Endodermal cell (in vitro differentiated cells): ENCODE measurements at regions not wholly inside any gene's neighbourhood (a gene's known extent, or its start where the extent isn't known, plus 50 kb on each side); places are given as distances from the start of the nearest gene placed in this dataset.

ENCODE experiments used
- DNase-seq: peaks from one replicate; pipeline ENCODE4 v3.0.0-alpha.2; 2017
- H3K27ac ChIP-seq: 2 replicates; pipeline ENCODE4 v1.5.1; 2013; ENCODE audit warnings: mild to moderate bottlenecking, low read depth, low read length, moderate library complexity
- H3K27me3 ChIP-seq: 2 replicates; pipeline ENCODE4 v1.6.1; 2013; ENCODE audit warnings: mild to moderate bottlenecking, low read length, moderate library complexity; ENCODE audit not compliant: insufficient read depth, control insufficient read depth, poor library complexity, severe bottlenecking
- H3K36me3 ChIP-seq: 2 replicates; pipeline ENCODE4 v1.7.0; 2013; ENCODE audit warnings: mild to moderate bottlenecking, low read length, moderate library complexity; ENCODE audit not compliant: control insufficient read depth, insufficient read depth
- H3K4me1 ChIP-seq: one replicate; pipeline ENCODE4 v1.7.0; 2013; ENCODE audit warnings: low read length; ENCODE audit not compliant: control insufficient read depth, insufficient read depth
- H3K4me3 ChIP-seq: 2 replicates; pipeline ENCODE4 v1.5.1; 2013; ENCODE audit warnings: mild to moderate bottlenecking, low read length, moderate library complexity
- H3K9ac ChIP-seq: 2 replicates; pipeline ENCODE4 v1.6.1; 2013; ENCODE audit warnings: mild to moderate bottlenecking, low read length, moderate library complexity; ENCODE audit not compliant: poor library complexity, severe bottlenecking; ENCODE audit errors: extremely low read depth
- H3K9me3 ChIP-seq: 2 replicates; pipeline ENCODE4 v1.6.1; 2013; ENCODE audit warnings: mild to moderate bottlenecking, low read length, moderate library complexity; ENCODE audit not compliant: control insufficient read depth
- H3K27ac Mint-ChIP-seq: 2 replicates; pipeline ENCODE4 v1.8.0; 2020; ENCODE audit warnings: mixed read lengths
- H3K27me3 Mint-ChIP-seq: 2 replicates; pipeline ENCODE4 v1.8.0; 2021; ENCODE audit warnings: mild to moderate bottlenecking, mixed read lengths; ENCODE audit not compliant: insufficient read depth
- H3K36me3 Mint-ChIP-seq: 2 replicates; pipeline ENCODE4 v1.8.0; 2020; ENCODE audit warnings: low read depth, mixed read lengths
- H3K4me1 Mint-ChIP-seq: 2 replicates; pipeline ENCODE4 v1.8.0; 2020; ENCODE audit warnings: mixed read lengths
- H3K4me3 Mint-ChIP-seq: 2 replicates; pipeline ENCODE4 v1.8.0; 2020; ENCODE audit warnings: mild to moderate bottlenecking, moderate library complexity, mixed read lengths
- H3K9me3 Mint-ChIP-seq: 2 replicates; pipeline ENCODE4 v1.8.0; 2020; ENCODE audit warnings: mild to moderate bottlenecking, mixed read lengths
- WGBS, 2 experiments: methylation state at CpG; one replicate each; pipeline versions ENCODE4 v1.1.5 to v1.1.7; 2013; ENCODE audit warnings: missing lambda C conversion rate in 2 of 2, mixed read lengths in 1 of 2; ENCODE audit not compliant: insufficient coverage in 1 of 2, insufficient read length in 1 of 2; 5-methylcytosine and 5-hydroxymethylcytosine counted together
- TF ChIP-seq, protein P1 (sequence below): fragments of 200-600 bp; sonication (generic); conservative IDR thresholded peaks from 2 replicates; pipeline ENCODE4 v1.5.0; 2021; ENCODE audit warnings: antibody characterized with exemption, mild to moderate bottlenecking

DNA sequence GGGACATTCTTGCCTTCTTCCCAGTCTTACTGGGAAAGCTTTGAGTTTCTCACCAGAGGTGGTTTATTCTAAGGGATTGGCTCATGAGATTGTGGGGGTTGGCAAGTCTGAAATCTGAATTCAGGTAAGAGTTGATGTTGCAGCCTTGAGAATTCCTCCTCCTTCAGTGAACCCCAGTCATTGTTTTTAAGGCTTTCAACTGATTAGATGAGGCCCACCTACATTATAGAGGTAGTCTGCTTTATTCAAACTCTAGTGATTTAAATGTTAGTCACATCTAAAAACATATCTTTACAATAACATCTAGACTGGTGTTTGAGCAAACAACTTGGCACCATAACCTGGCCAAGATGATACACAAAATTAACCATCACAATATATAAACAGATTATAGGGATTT is 156.5 kb upstream of the MED14 start:
- no peak for DNase-seq
- no peaks in the 10 kb centered on the region for H3K9me3 ChIP-seq
- H3K27me3 ChIP-seq: no peaks in the 10 kb centered on the region
- no peak overlapping the region for H3K9ac ChIP-seq
- no peak overlapping the region for H3K4me3 ChIP-seq
- H3K27me3 Mint-ChIP-seq: no peaks in the 10 kb centered on the region
- peaks cover 30% of the 10 kb centered on the region for H3K9me3 Mint-ChIP-seq
- no peak overlapping the region for H3K4me3 Mint-ChIP-seq
- no peaks in the 10 kb centered on the region for H3K36me3 ChIP-seq
- H3K36me3 Mint-ChIP-seq: no peaks in the 10 kb centered on the region
- no peaks in the 10 kb centered on the region for H3K4me1 ChIP-seq
- no peak overlapping the region for H3K27ac ChIP-seq
- H3K4me1 Mint-ChIP-seq: peaks cover 3% of the 10 kb centered on the region
- TF ChIP-seq, protein P1, sequence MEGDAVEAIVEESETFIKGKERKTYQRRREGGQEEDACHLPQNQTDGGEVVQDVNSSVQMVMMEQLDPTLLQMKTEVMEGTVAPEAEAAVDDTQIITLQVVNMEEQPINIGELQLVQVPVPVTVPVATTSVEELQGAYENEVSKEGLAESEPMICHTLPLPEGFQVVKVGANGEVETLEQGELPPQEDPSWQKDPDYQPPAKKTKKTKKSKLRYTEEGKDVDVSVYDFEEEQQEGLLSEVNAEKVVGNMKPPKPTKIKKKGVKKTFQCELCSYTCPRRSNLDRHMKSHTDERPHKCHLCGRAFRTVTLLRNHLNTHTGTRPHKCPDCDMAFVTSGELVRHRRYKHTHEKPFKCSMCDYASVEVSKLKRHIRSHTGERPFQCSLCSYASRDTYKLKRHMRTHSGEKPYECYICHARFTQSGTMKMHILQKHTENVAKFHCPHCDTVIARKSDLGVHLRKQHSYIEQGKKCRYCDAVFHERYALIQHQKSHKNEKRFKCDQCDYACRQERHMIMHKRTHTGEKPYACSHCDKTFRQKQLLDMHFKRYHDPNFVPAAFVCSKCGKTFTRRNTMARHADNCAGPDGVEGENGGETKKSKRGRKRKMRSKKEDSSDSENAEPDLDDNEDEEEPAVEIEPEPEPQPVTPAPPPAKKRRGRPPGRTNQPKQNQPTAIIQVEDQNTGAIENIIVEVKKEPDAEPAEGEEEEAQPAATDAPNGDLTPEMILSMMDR: no peak
- no peak overlapping the region for H3K27ac Mint-ChIP-seq

DNA sequence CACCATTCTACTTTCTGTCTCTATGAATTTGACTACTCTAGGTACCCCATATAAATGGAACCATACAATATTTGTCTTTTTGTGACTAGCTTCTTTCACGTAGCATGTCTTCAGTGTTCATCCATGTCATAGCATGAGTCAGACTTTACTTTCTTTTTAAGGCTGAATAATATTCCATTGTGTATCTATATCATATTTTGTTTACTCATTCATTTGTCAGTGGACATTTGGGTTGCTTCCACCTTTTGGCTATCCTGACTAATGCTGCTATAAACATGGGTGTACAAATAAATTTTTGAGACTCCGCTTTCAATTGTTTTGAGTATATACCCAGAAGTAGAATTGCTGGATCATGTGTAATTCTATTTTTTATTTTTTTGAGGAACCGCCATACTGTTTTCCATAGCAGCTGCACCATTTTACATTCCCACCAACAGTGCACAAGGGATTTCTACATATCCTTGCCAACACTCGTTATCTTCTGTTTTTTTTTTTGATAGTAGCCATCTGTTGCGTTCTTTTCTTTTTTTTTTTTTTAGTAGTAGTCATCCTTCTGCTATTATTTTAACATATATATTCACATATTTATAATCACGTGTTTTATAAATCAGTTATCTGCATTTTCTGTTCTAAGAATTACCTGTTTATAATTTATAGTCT is 158.0 kb upstream of the MED14 start:
- H3K4me1 ChIP-seq: no peaks in the 10 kb centered on the region
- no peaks in the 10 kb centered on the region for H3K27me3 Mint-ChIP-seq
- TF ChIP-seq, protein P1: no peak
- no peak overlapping the region for H3K27ac ChIP-seq
- H3K9ac ChIP-seq: no peak overlapping the region
- peaks cover 30% of the 10 kb centered on the region for H3K9me3 Mint-ChIP-seq
- H3K36me3 Mint-ChIP-seq: no peaks in the 10 kb centered on the region
- WGBS, 2 experiments: 94% methylated on average over 3 of the region's 6 CpGs; no CpG with 5 or more reads in 1 of the 2 experiments
- no peaks in the 10 kb centered on the region for H3K27me3 ChIP-seq
- H3K4me3 ChIP-seq: no peak overlapping the region
- no peak for DNase-seq
- no peaks in the 10 kb centered on the region for H3K9me3 ChIP-seq
- H3K36me3 ChIP-seq: no peaks in the 10 kb centered on the region
- no peak overlapping the region for H3K27ac Mint-ChIP-seq
- no peaks in the 10 kb centered on the region for H3K4me1 Mint-ChIP-seq
- no peak overlapping the region for H3K4me3 Mint-ChIP-seq

DNA sequence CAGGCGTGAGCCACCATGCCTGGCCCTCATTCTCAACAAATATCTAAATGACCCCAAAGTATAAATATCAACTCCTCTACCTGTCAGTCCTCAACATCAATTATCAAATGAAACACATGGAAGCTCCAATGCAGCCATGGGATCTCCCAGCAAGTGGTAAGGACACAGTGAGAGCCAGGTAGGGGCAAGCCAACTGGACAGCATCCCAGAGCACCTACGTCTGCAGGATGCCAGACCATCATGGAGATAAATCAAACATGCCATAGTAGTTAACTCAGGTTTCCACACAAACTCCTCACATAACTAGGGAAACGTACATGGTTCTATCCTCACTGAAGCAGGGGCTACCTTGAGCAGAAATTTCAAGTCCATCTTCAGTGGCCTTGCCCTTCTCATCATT is 159.9 kb upstream of the MED14 start:
- WGBS, 2 experiments: 96 to 100% methylated on average over 1 to 3 of the region's 3 CpGs
- Mint-ChIP-seq H3K27ac (no peak overlapping the region), H3K9me3 (peaks cover 29% of the 10 kb centered on the region), H3K4me3 (no peak overlapping the region), H3K27me3 (no peaks in the 10 kb centered on the region), H3K4me1 (no peaks in the 10 kb centered on the region), H3K36me3 (no peaks in the 10 kb centered on the region)
- no peak overlapping the region for H3K27ac ChIP-seq
- no peaks in the 10 kb centered on the region for H3K36me3 ChIP-seq
- H3K4me3 ChIP-seq: no peak overlapping the region
- H3K9ac ChIP-seq: no peak overlapping the region
- no peaks in the 10 kb centered on the region for H3K4me1 ChIP-seq
- TF ChIP-seq, protein P1: no peak
- no peaks in the 10 kb centered on the region for H3K27me3 ChIP-seq
- no peaks in the 10 kb centered on the region for H3K9me3 ChIP-seq
- DNase-seq: no peak
